ENCODE measurements at regions not wholly inside any gene's neighbourhood (a gene's known extent, or its start where the extent isn't known, plus 50 kb on each side); places are given as distances from the start of the nearest gene placed in this dataset.

DNA sequence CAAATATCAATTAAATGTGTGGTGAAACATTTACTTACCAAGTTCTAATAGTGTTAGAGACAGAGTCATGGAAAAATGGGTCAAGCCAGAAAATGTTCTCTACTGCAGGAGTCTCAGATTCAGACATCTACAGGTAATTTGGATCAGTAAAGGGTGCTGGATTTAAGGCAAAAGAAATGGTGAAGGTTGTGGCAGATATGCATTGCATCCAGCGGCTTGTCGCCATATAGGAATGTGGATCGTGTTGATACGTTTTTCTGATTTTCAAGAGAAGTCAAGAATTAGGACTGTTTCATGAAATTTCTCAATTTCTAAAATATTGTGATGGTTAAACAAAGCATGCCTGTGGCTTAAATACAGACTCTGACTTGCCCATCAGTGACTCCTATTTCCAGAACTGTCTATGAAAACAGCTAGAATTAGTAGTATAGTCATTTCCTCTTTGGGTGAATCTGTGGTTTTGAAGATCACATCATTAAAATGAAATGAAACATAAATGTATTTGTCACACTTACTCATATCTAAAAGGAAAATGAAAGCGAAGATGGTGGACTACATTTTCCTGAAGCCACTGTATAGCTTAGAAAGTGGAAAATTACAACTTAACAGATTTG is 110.1 kb upstream of the VEGFC start:
- DNase-seq: no peak

DNA sequence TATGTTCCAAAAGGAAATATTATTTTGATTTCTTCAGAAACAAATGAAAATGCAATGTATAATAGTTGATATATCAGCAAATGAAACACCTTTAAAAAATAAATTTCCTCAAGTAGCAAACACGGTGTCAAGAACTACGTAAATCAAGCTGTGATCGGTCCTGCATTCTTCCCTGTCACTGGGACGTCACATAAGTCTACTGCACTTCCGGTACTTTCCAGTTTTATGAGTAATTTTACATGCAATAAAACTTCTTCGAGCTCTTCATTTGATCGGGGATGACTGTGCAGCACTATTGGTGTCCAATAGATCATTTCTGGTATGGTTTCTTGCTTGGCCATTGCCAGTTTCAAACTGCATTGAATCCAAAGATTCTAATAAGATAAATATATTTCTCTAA is 114.0 kb upstream of the VEGFC start:
- no peak for DNase-seq

DNA sequence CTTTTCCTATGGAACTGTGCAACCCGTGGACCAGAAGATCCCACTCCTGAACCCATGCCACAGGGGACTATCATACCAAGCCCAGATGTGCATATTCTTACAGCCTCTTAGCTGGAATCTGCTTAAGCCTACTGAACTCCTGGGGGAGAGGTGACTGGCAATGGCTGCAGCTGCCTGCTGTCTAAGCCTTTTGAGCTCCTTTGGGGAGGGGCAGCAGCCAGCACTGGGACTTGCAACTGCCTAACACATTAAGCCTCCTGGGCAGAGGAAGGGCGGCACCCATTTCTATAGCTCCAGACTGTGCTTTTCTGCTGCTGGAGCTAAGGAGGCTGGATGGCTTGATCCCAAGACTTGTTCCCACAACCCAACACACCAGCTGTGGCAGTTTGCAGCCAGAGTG is 117.9 kb upstream of the VEGFC start:
- DNase-seq: no peak

DNA sequence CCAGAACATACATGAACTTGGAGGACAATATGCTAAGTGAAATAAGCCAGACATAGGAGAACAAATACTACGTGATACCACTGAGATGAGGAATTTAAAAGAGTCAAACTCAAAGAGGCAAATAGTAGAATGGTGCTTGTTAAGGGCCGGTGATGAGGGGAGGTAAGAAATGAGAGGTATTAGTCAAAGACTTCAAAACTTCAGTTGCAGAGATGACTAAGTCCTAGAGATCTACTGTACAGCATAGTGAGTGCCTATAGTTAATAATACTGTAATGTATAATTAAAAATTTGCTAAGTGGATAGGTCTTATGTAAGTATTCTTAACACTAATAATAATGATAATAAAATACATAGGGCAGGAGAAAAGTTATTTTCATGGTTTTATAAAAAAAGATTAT is 126.9 kb upstream of the VEGFC start:
- no peak for DNase-seq

DNA sequence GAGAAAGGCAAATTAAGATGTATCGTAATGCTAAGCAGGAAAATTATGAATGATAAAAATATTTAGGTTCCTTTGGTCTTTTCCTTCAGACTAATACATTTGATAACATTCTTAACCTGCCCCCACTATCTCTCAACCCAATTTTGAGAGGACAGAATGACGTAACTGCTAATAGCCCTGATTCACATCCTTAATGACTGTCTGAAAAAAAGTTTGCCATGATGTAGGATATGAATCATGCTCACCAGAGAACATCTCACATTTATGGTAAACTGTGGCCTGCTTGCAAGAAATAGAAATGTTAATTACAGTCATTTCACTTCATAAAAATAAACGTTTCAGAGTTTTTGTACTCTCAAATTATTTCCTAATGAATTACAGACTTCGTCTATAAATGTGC is 128.0 kb upstream of the VEGFC start:
- DNase-seq: no peak

DNA sequence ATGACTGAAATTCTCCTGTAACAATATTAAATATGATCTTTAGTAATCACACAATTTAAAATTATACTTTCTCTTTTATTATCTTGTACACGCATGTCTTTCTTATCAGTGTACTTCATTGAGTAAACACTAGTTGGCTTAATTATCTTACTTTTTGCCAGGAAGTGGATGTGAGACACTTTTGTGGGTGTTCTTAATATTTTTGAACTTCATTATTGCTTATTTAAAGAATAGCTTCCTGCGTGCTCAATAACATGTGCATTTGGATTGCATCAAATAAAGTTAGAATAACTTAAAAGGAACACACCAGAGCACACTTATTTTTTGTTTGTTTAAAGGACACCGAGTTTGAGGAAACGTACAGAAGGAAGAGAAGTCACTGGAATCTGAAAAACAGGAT is 128.5 kb upstream of the VEGFC start:
- no peak for DNase-seq

DNA sequence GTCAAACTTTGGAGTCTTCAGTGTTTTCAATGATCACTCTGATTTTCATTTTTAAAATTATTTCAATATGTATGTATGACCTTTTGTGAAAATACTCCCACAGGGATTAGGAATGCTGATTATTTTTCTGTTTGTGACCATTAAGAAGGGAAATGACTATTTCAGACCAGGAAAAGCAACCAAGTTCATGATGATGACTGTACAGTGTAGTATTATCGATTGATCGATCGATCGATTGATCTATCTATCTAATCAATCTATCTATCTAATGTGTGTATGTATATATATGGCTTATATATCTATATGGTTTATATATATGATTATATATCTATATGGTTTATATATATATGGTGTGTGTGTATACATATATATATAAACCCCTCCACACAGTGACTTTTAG is 131.5 kb upstream of the VEGFC start:
- no peak for DNase-seq

DNA sequence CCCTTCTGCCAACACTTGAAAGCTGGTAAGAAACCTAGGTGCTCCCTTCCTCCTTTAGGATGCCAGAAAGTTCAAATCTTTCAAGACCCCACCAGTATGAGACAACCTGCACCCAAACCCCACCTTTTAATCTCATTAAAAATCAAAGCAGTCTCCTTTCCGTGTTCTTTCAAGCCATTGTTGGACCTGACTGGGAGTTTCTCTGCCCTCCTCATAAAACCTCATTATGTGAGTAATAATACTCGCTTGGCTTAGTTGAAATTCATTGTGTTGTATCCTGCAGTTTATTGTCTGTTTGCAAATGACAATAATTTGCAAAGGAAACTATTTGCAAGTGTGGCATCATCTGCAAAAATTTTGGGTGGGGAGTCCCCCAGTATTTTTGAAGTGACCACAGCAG is 133.2 kb upstream of the VEGFC start:
- no peak for DNase-seq

DNA sequence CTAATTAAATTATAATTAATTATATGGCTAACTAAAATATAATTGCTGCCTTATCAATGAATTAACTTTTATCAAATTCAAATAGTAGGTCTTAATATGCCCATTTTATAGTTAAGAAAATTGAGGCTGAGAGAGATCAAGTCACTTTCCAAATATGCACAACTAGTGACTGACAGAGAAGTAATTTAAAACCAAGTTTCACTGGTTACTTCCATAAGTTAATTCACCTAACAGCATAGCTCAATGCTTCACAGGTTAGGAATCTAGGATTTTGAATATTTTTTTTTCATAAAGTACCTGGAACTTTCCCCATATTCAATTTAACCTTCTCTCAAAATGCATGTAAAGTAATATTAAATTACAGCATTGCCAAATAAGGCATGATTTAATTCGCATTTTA is 134.4 kb upstream of the VEGFC start:
- DNase-seq: no peak

DNA sequence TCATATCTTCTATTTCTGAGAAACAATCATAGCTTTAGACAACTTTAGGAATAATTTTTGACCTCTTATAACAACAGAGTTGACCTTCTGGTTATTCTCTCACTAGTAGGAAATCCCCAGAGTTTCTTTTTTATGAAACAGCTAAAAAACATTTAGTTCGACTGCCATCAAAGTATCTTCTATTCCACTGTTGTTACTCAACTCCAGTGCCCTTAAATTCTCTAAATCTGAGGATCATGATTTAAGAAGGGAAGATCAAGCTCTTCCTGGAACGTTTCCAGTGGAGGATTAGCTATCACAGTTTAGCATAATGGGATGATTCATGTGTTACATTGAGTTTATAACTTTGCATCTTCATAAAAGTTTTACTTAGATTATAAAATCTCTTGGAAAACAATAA is 134.9 kb upstream of the VEGFC start:
- DNase-seq: no peak

DNA sequence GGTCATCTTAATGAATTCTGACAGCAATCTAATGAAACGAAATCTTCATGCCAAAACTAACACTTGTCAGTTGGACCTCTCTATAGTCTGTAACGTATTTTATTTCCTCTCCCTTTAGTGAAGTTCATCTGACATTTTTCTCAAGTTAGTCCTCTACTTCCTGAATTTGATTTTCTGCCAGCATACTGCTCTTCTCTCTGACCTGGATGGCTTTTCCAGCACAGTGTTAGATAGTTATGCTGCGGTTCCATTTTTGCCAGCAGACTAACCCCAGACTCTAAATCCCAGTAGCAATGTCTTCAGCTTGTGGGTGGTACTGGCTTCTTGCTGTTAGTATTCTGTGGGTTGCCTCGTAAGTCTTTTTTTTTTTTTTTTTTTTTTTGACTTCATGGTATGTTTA is 146.7 kb upstream of the VEGFC start:
- no peak for DNase-seq

DNA sequence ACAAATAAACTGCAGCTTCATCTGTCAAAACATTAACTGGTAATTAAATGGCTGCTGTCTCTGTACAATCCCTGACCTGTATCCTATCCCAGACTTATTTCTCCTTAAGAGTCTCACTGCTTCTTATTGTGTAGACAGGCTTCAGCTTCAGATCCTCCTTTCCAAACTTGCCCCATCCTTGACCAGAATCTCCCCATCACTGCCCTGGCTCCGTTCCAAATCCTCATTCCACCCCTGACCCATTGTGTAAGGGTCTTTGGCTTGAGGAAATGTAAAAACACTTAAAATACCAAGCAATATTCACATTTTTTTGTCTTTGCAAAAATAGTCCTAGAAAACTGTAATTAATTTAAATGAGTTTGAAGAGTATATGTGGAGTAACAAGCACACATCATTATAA is 152.6 kb upstream of the VEGFC start:
- no peak for DNase-seq

DNA sequence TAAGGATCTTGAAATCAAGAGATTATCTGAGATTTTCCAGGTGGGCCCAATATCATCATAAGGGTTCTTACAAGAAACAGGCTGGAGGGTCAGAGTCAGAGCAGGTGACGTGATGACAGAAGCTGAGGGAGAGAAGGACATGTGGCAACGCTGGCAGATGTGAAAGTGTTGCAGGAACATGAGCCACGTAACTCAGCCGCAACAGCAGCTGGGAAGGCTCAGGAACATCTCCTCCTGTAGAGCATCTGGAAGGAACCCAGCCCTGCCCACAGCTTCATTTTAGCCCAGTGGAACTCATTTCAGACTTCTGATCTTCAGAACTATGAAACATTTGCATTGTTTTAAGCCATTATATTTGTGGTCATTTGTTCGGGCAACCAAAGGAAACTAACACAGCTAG is 156.3 kb upstream of the VEGFC start:
- no peak for DNase-seq

DNA sequence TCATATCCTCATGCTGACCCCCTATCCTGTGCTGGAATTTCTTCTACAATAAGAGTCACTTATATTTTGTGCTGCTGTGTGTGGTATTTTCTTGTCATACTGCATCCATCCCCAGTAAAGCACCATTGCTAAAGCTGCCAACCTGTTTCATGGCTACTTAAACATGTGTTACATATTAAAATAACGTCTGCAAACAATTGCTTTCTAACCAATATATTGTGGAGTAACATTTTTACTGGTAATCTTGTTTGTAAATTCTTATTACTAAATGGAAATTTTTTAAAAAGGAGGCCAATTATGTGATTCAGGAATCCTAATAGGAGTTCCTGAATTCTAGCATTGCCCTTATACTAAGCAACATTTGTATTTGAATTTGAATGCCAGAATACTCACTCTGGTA is 160.3 kb upstream of the VEGFC start:
- DNase-seq: no peak

DNA sequence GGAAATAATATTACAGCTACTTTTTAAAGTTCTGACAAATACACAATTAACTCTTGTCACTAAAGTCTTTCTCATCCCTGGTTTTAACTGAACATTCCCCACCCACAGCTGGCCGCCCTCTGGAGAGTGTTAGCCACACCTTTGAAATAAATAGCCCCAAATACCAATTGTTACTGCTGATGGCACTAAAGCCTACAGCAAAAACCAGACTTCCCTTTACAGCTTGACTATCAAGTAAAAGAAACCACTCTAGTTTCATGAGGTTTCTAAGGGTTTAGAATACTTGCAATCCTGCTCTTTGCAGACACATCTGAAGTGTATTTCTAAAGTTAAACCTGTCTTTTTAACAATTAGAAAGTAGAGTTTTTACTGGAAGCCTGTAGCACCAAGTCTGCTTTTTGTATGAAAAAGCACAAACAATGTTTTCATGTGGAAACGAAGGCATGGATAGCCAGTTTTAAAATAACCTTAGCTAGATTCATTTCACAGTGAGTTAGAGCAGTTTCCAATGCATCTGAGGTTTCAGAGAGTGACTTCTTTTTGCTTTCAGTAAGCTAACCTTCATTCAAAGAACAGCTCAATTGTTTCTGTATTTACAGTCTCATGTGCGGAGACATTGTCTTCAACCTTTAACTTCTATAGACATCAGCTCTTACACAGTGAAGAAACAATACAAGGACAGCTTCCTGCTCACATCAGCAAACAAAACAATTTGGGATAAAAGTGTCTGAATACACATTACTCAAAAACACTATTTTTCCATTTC is 164.8 kb upstream of the VEGFC start:
- DNase-seq: no peak

DNA sequence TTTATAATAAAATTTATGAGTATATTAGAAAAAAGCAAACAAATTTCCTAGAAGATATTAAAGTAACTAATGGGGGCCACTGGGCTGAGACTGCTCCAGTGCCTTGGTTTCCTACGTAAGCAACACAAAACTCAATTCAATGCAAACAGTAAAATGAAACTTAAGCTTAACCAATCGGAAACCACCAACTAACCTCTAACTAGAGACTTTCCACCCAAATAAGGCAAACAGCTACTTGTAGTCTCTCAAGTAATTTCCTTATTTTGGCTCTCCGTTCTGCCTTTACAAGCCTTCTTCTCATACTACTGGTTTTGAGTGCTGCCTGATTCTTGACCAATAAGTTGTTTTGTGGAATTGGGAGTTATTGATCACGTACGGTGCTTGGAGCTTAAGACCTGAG is 167.3 kb upstream of the VEGFC start:
- DNase-seq: no peak

DNA sequence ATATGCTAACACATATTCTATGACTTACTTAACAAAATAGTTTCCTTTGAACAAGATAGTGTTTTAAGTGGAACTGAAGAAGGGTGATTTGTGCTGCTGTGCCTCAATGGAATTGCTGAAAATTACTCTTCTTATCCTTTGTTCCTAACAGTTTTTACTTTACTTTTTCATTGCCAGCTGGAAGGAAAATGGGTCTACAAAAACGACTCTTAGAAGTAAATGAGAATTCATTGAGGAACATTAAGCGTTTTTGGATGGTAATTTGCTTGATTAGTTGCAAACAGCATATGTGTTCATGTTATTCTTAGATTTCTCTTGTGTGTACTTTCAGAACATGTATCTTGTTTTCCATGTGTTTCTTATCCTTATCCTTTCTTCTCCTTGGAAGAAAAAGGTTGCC is 170.4 kb upstream of the VEGFC start:
- DNase-seq: no peak

DNA sequence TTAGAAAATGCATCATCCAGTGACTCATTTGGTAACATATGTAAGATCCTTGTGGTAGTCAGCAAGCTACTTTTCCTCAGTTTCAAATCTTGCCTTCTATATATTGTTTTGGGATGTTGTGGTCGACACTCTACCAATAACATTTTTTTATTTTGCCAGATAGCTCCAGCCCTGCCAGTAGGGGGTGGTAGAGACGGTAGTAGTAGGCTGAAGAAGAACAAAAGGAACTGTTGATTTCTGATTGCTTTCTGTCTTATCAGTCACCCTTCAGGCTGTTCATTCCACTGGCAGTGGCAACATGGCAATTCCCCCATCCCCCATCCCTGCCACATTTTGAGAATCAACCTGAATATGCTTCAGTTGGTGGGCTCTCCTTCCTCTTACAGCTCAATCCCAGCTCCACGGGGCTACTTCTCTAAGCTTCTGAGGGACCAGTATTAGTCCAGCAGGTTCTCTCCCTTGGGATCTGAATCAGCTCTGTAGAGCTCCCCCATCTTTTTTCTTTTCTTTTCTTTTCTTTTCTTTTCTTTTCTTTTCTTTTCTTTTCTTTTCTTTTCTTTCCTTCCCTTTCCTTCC is 171.5 kb upstream of the VEGFC start:
- no peak for DNase-seq

DNA sequence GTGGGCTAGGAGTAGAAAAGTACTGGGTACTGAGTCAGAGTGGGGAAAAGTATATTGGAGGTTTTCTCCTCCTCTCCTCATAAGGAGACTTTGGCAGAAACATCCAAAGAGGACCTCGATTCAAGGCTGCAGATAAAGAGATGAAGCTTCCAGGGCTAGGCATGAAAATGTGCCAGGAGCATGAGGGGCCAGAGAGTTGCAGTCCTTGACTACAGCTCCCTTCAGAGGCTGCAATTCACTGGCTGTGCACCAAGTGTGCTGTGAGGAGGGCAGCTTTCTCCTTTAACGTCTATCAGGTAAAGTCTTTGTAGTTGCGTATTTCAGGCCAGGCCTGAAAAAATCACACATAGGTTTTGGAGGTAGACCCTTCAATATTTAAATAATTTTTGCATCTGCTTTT is 174.9 kb upstream of the VEGFC start:
- no peak for DNase-seq

DNA sequence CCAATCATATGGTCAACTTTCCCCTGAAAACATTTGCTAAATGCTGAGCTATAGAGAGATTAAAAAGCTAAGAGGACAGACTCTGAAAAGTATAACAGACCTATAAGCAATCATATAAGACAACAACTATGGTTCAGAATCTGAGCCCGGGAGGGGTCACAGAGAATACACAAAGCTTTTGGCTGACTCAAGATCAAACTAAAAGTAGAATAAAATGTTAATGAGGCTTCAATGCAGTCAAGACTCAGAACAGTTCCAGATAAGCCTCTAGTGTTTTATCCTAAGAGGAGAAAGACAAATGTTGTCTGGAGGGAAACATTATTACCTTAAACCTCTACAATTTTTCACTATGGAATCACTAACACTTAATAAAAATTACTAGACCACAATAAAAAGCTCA is 175.4 kb upstream of the VEGFC start:
- DNase-seq: no peak

DNA sequence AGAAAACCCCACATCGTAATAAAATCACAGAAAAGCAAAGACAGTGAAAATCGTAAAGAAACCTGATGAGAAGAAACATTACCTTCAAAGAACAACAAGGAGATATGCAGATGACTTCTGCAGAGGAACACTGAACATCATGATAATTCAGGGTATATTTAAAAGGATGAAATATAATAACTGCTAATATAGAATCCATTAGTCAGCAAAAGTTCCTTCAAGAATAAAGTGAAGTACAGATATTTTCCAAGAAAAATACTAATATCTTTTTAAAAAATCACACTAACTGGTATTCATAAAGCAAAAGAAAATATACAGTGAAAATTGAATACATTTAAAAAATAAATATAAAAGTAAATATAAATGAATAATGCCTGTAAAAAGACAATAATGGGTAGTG is 176.3 kb upstream of the VEGFC start:
- no peak for DNase-seq

DNA sequence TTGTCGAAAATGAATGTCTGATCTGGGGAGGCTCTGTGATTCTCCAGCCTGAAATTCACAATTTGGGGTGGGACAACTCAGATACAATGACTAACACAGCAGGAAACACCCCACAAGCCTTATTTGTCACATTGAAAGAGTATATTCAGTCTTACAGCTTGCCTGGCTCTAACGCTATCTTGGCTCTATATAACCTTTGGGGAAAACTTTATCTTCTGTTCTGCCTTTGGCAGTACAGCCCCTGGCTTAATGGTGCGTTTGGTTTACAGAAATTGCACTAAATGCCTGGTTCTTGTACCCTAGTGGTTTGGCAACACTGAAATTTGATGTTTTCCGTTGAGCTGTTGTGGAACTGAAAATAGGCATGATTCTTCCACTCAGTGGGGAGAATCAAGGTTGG is 178.1 kb upstream of the VEGFC start:
- no peak for DNase-seq

DNA sequence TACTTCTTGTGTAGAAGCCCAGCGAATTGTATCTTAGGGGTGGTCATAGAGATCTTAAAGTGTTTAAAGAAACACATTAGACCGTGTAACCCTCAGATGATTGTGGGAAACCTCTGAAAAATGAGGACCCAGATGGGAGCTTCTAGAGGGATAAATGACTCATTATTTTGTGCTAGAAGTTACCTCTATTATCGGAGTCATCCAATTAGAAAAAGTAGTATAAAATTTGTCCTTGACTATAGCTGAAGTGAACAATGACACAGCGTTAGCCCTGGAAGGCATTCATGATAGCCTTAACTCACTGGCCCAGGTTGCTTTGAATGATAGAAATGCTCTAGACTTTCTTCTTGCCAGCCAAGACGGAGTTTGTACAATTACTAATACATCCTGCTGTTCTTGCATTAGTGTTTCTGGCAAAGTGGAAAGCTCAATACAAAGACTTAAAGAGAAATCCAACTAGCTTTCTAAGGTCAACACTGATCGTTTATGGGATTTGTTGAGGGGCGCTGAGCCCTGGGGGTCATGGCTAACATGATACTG is 178.9 kb upstream of the VEGFC start:
- no peak for DNase-seq

DNA sequence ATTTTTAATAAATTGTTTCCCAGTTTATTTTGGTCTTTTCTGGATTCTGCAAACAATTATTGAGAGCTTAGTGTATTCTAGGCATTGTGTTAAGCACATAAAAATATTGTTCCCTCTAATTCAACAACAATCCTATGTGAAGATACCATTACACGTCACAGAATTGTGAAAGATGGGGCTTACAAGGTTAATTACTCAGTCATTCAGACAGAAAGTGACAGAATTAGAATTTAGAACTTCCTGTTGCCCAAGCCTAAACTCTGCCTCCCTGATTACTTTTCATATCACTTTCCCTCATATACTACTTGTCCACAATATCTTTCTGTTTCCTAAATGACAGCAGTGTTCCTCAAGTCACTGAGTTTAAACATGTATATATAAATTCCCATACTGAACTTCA is 186.7 kb upstream of the VEGFC start:
- DNase-seq: no peak

DNA sequence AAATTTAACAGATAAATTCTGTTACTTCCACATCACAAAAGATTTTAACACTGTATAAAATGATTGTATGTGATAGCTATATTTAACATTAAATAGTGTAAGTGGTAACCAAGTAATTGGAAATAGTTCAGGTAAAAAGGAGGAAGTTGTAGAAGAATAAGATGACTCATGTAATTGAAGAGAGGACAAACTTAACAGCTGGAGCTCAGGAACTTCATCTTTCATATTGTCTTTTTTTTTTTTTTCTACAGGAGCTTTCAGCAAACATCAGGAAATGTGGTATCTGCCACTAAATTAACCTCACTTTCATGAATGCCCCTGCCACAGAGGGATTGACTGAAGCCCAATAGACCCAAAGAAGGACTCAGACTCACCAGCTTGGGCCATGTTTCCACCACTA is 188.4 kb upstream of the VEGFC start:
- no peak for DNase-seq
